NB4 (cell line): ENCODE measurements at regions not wholly inside any gene's neighbourhood (a gene's known extent, or its start where the extent isn't known, plus 50 kb on each side); places are given as distances from the start of the nearest gene placed in this dataset.

Experiments used
- DNase-seq: peaks from one replicate; pipeline ENCODE4 v3.0.0; 2010; ENCODE audit warnings: low read depth
- H3K4me3 ChIP-seq: one replicate; pipeline ENCODE4 v1.5.1; 2011; ENCODE audit warnings: mild to moderate bottlenecking, low read depth, low read length, moderate library complexity
- MAX ChIP-seq: IDR thresholded peaks from 2 replicates; pipeline ENCODE4 v1.6.1; 2011; ENCODE audit warnings: low read depth, low read length
- MYC ChIP-seq: IDR thresholded peaks from 2 replicates; pipeline ENCODE4 v1.6.1; 2011; ENCODE audit warnings: low read depth, low read length
- POLR2A ChIP-seq: IDR thresholded peaks from 2 replicates; pipeline ENCODE4 v1.6.1; 2011; ENCODE audit warnings: mild to moderate bottlenecking; ENCODE audit not compliant: insufficient read length; ENCODE audit errors: extremely low read depth
- TF ChIP-seq, protein P1 (sequence below): IDR thresholded peaks from one replicate; pipeline ENCODE4 v1.5.1; 2012; ENCODE audit warnings: low read depth, low read length

GRCh38 chr4:34373456-34373855, 1870.9 kb downstream of the ARAP2 start:
- DNase-seq = no peak
- TF ChIP-seq, protein P1, sequence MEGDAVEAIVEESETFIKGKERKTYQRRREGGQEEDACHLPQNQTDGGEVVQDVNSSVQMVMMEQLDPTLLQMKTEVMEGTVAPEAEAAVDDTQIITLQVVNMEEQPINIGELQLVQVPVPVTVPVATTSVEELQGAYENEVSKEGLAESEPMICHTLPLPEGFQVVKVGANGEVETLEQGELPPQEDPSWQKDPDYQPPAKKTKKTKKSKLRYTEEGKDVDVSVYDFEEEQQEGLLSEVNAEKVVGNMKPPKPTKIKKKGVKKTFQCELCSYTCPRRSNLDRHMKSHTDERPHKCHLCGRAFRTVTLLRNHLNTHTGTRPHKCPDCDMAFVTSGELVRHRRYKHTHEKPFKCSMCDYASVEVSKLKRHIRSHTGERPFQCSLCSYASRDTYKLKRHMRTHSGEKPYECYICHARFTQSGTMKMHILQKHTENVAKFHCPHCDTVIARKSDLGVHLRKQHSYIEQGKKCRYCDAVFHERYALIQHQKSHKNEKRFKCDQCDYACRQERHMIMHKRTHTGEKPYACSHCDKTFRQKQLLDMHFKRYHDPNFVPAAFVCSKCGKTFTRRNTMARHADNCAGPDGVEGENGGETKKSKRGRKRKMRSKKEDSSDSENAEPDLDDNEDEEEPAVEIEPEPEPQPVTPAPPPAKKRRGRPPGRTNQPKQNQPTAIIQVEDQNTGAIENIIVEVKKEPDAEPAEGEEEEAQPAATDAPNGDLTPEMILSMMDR = no peak
- TF ChIP-seq MYC = no peak
- no peak for TF ChIP-seq POLR2A
- no peak overlapping the region for H3K4me3 ChIP-seq

DNA sequence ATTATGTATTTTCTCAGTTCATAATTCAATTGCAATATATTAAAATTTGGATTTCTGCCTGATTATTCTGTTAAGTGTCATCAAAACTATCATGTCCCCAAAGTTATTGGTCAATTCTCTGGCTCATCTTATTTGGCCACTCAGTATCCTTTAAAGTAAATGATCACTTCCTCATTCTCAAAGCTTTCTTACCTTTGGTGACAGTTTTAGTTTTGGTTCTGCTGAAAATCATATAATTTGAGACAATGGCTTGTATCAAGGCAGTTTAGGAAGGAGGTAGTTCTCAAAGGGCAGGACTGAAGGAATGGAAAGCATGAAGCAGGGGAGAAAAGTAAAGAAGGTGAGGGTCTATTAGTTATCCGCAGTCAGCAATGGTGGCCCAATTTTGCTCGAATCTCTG, 1832.1 kb downstream of the ARAP2 start:
- no peak for DNase-seq
- TF ChIP-seq, protein P1 = no peak
- TF ChIP-seq MYC (no peak), MAX (no peak), POLR2A (no peak)
- H3K4me3 ChIP-seq = no peak overlapping the region

GRCh38 chr4:34412911-34413310, 1831.4 kb downstream of the ARAP2 start:
- no peak overlapping the region for H3K4me3 ChIP-seq
- no peak for TF ChIP-seq POLR2A
- no peak for TF ChIP-seq MAX
- TF ChIP-seq, protein P1 = no peak
- TF ChIP-seq MYC = no peak
- no peak for DNase-seq

GRCh38 chr4:34417160-34417559, 1827.2 kb downstream of the ARAP2 start:
- no peak for DNase-seq
- TF ChIP-seq, protein P1 = no peak
- TF ChIP-seq MYC = no peak
- no peak for TF ChIP-seq POLR2A
- TF ChIP-seq MAX = no peak
- H3K4me3 ChIP-seq = no peak overlapping the region

DNA sequence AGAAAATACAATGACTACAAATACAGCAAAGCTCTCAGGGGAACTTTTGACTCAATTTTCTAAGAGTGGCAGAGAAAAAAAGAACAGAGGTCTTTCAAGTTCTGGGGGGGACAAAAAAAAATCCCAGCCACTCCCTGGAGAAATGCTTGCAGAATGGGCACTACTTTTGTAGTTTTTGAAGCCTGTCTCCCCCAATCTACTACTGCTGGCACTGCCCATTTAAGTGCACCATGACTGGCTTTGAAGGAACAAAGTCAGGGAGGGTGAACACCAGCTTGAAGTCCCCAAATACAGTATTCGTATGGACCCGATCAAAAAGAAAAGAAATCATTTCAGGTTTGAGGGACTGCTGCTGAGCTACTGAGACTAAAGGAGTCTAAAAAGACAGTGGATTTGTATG, 1824.4 kb downstream of the ARAP2 start:
- no peak overlapping the region for H3K4me3 ChIP-seq
- TF ChIP-seq MYC = no peak
- DNase-seq = no peak

DNA sequence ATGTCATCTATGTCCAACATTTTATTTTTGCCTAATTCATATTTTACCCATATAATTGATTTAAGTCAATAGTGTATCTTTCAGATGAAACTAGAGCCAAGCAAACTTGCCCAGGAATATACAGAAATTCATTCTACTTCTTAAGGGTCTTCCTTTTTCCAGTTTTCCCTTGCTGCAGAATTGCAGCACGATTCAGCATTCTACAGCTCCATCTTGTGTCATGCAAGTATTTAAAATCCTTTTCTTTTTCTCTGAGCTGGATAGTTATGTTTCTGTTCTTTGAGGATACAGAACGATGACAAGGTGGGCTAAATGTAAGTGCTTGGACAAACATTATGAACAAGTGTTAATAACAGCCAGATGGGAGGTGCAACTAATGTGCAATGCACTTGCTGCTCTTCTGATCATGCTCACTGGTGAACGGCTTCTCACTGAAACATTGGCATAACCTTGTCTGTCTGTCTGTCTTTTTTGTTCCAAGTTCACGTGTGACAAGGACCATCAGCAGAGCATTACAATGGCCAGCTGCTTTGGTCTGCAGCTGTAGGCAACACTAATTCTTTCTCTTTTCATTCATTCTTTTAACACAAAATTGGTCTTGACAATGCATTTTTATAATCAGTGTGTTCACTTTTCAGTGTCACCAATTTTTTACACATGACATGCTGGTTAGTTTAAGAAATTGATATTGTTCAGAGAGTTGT, 1821.7 kb downstream of the ARAP2 start:
- DNase-seq = no peak
- no peak for TF ChIP-seq MAX
- TF ChIP-seq, protein P1 = no peak
- TF ChIP-seq MYC = no peak
- TF ChIP-seq POLR2A = no peak

More for the DNA sequence above, 1821.7 kb downstream of the ARAP2 start:
- no peak overlapping the region for H3K4me3 ChIP-seq
